ENCODE measurements at regions not wholly inside any gene's neighbourhood (a gene's known extent, or its start where the extent isn't known, plus 50 kb on each side); places are given as distances from the start of the nearest gene placed in this dataset.
"Not testable (repeated sequence)": the region's sequence is repeated elsewhere in the genome, so short reads cannot be mapped to it uniquely, and the experiment has no call there.

DNA sequence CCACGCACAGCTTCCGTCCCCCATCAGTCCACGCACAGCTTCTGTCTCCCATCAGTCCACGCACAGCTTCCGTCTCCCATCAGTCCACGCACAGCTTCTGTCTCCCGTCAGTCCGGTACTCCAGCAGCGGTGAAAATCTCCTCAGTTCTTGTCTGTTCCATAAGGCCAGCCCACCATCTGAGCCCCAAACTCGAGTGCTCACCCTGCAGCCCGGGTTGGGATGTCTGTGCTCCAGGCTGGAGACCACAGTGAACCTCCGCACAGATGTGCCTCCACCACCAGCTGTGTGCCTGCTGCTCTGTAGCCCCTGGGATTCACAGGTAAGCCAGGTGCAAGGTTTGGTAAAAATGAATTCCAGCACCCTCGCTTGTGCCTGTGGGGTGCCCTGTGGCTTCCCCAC, 258.6 kb downstream of the NPHP4 start:
- DNase-seq, result no peak

DNA sequence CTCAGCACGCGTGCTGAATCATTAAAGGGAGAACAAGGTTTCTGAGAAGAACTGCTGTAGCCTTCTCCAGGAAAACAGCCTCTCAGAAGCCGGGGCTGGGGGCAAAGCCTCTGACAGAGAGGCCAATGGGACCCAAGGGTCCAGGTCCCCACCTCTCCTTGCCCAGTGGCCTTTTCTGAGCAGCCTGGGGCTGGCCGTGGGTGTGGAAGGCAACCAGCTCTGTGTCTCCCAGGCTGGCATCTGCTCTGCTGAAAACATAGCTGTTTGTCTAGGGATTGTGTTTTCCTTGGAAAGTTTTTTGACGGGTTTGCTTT, 261.2 kb downstream of the NPHP4 start:
- DNase-seq, result no peak

GRCh38 chr1:5730272-5731109, 261.7 kb downstream of the NPHP4 start:
- DNase-seq, result no peak

DNA sequence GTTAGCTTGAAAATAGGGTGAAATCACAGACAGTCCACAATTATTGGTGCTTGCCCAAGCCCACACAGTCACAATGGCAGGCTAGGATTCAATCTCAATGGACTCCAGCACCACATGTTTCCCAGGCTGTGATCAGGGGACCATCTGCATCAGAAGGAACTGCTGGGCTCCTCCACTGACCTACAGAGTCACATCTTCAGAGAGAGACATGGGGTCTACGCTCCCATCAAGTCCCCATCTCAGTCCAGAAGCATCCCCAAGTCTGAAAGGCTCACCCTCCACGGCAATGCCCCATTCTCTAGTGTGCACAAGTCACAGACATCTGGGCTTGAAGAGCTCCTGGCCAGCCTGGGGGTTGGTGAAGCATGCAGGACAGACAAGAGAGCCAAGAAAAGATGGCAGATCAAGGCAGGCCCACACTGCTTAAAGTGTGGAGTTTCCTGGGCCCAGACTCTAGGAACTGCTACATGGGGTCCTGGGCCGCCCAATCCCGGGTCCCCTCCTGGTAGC, 262.5 kb downstream of the NPHP4 start:
- DNase-seq, result no peak

DNA sequence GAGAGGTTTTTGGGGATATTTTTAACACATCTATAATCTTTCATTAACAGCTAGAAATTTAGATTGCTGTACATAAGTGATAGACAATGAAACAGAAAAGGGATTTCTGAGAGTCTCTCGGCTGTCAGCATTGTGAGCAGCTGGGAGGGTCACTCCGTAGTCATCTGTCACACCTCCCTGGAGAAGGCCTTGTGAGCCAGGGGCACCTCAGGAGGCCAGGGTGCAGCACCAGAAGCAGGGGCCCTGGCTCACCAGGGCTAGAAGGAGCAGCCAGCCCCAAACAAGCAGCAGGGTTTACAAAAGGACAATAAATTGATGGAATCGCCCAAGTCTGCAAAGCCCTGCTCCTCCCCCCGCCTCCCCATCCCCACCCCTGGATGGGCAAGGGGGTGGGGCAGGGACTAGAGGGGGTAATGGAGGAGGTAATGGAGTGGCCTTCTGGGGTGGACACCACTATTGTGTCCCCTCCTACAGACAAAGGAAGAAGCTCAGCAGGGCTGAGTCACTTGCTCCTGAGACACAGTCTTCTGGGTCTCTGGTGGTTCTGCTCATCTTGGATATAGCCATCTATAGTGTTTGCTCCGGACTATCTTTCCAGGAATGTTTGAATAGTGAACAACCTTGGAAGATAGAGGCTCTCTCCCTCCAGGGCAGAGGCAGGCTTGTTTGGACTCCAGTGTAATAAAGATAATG, 263.4 kb downstream of the NPHP4 start:
- DNase-seq, result no peak

GRCh38 chr1:5727871-5728643, 264.2 kb downstream of the NPHP4 start:
- DNase-seq, result no peak

- DNase-seq, result no peak
These were observed 265.0 kb downstream of the NPHP4 start for GRCh38 chr1:5727191-5727590.

GRCh38 chr1:5726586-5727184, 265.5 kb downstream of the NPHP4 start:
- DNase-seq, result not testable (repeated sequence)

GRCh38 chr1:5725855-5726585, 266.2 kb downstream of the NPHP4 start:
- no peak for DNase-seq

DNA sequence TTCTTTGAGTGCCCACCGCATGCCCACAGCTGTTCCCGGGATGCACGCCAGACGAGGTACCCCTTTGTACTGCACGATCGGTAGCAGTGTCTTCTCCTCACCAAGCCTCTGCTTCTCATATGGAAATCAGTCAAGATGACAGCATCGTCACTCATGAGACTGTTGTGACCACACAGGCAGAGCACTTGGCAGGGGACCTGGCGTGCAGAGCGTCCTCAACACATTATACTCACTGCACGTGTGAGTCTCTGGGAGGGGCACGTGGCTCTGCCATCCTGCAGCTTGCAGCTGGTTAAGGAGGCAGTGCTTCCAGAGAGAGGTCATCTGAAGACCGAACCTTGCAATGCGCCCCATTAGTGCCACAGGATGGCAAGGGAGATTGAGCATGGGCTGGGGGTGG, 266.8 kb downstream of the NPHP4 start:
- DNase-seq, result no peak

GRCh38 chr1:5724847-5725246, 267.4 kb downstream of the NPHP4 start:
- DNase-seq, result no peak

DNA sequence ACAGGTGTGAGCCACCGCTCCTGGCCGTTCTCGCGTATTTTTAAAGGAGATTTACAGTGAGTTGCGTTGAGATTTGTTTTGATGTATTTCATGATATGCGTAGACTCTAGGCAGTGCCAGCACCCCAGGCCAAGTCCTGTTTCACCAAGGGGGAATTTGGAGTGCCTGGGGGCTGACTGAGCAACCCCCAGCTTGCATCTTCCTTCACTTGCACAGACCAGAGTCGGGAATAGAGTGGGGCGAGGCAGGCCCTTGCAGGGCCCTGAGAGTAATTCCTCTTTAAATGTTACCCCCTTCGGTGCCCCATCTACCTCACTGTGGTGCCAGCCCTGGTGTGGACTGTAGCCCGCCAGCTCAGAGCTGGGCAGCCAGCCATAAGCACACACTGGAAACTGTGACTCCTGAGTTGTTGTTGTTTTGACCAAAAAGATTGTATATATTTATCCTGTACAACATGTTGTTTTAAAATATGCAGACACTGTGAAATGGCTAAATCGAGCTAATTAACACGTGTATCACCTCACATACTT, 269.5 kb downstream of the NPHP4 start:
- DNase-seq, result no peak

GRCh38 chr1:5721634-5722215, 270.5 kb downstream of the NPHP4 start:
- no peak for DNase-seq

- no peak for DNase-seq
These were observed 271.3 kb downstream of the NPHP4 start for GRCh38 chr1:5720936-5721335.

GRCh38 chr1:5720484-5720883, 271.7 kb downstream of the NPHP4 start:
- no peak for DNase-seq

GRCh38 chr1:5720045-5720444, 272.2 kb downstream of the NPHP4 start:
- no peak for DNase-seq

DNA sequence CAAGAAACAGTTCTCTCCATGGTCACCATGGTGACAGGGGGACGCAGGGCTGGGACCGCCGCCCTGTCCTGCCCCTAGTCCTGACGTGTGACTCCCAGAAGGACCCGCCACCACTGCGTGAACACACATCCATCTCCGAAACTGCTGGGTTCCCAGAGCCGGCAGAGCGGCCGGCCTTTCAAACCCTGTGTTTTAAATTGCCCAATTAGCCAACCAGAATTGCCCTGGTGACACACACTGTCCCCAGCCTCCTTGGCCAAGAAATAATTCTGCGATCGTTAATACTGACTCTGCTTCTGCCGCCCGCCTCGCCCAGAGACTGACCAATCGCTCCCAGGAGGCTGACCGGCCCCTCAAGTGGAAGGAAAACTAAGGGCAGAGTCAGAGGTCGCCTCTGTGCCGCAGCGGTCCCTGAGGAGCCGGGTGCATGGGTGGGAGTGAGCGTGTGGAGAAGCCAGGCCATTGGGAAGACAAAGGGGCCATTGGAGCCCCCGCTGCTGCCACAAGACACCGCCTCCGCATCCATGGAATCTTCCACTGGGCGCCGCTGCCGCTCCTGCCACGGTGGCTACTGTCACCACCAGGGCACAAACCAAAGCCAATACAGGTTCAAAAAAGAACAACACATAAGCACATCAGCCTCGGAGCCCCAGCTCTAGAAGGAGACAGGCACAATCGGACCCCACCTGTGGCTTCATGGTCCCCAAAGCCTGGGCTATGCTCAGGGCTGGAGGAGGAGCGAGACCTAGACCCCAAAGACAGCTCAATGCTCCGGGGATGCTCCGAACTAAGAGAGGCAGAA, 273.2 kb downstream of the NPHP4 start:
- no peak for DNase-seq

- DNase-seq, result no peak
These were observed 275.1 kb downstream of the NPHP4 start for GRCh38 chr1:5717031-5717682.

GRCh38 chr1:5716126-5716525, 276.1 kb downstream of the NPHP4 start:
- no peak for DNase-seq

Data from right kidney (tissue), 1 donor.